A673 (cell line): ENCODE measurements at regions not wholly inside any gene's neighbourhood (a gene's known extent, or its start where the extent isn't known, plus 50 kb on each side); places are given as distances from the start of the nearest gene placed in this dataset.

Experiments used
- BruUV-seq: library from RNA; stranded (reverse); fragments of 400-500 nt; replicated peaks from 2 replicates; lab custom pipeline; 2021; lab: Mats Ljungman, UMichigan
- CTCF ChIA-PET: fragments of 300-600 bp; sonication (Branson Sonifier 250); formaldehyde crosslinking; loops from one replicate; lab custom pipeline; 2022; ENCODE audit warnings: antibody characterized with exemption; lab: Charles Lee
- POLR2A ChIA-PET: fragments of 300-600 bp; sonication (Branson Sonifier 250); formaldehyde crosslinking; loops from one replicate; lab custom pipeline; 2022; ENCODE audit warnings: antibody characterized with exemption; ENCODE audit not compliant: low non-redundant PET; lab: Charles Lee
- DNase-seq: peaks from one replicate; pipeline ENCODE4 v3.0.0-alpha.2; 2015; ENCODE audit warnings: low spot score
- H3K27ac ChIP-seq: fragments of 200-600 bp; sonication (generic); 2 replicates; pipeline ENCODE4 v1.5.1; 2016; ENCODE audit warnings: mixed run types, low read depth, mild to moderate bottlenecking, mixed read lengths, antibody characterized with exemption, low read length; ENCODE audit not compliant: poor library complexity, severe bottlenecking
- H3K27me3 ChIP-seq: fragments of 200-600 bp; sonication (generic); replicated peaks from 2 replicates; pipeline ENCODE4 v1.6.1; 2017; ENCODE audit warnings: mixed run types, low read depth, mild to moderate bottlenecking, mixed read lengths, antibody characterized with exemption, low read length; ENCODE audit not compliant: insufficient read depth, poor library complexity
- H3K36me3 ChIP-seq: fragments of 200-600 bp; sonication (generic); 2 replicates; pipeline ENCODE4 v1.6.1; 2016; ENCODE audit warnings: mixed run types, mild to moderate bottlenecking, mixed read lengths, antibody characterized with exemption, low read length; ENCODE audit not compliant: insufficient read depth, poor library complexity, severe bottlenecking
- H3K4me1 ChIP-seq: fragments of 200-600 bp; sonication (generic); 2 replicates; pipeline ENCODE4 v1.6.1; 2017; ENCODE audit warnings: mixed run types, mild to moderate bottlenecking, mixed read lengths, antibody characterized with exemption, low read length; ENCODE audit not compliant: insufficient read depth, poor library complexity, severe bottlenecking
- H3K4me3 ChIP-seq: fragments of 200-600 bp; sonication (generic); 2 replicates; pipeline ENCODE4 v1.5.1; 2016; ENCODE audit warnings: low read depth, mixed run types, mild to moderate bottlenecking, mixed read lengths, low read length; ENCODE audit not compliant: poor library complexity, severe bottlenecking
- H3K9me3 ChIP-seq: fragments of 200-600 bp; sonication (generic); 2 replicates; pipeline ENCODE4 v1.6.1; 2016; ENCODE audit warnings: mixed run types, low read depth, mild to moderate bottlenecking, mixed read lengths, antibody characterized with exemption, low read length; ENCODE audit not compliant: poor library complexity, severe bottlenecking
- CTCF ChIP-seq: fragments of 300-800, 200-600 bp; sonication (generic); conservative IDR thresholded peaks from 2 replicates; pipeline ENCODE4 v1.5.1; 2017; ENCODE audit warnings: low read depth, mild to moderate bottlenecking, antibody characterized with exemption, low read length, moderate library complexity, mixed read lengths
- EZH2 ChIP-seq: fragments of 200-600 bp; sonication (generic); IDR thresholded peaks from 2 replicates; pipeline ENCODE4 v1.6.1; 2017; ENCODE audit warnings: borderline replicate concordance, low read depth, mild to moderate bottlenecking, mixed read lengths, antibody characterized with exemption, low read length; ENCODE audit not compliant: poor library complexity, severe bottlenecking
- intact Hi-C: fragments of 100-400 bp; cut with micrococcal nuclease; formaldehyde crosslinking; loops from one replicate; pipeline ENCODE4 v1.10.0; 2022; ENCODE audit not compliant: unreplicated experiment

DNA sequence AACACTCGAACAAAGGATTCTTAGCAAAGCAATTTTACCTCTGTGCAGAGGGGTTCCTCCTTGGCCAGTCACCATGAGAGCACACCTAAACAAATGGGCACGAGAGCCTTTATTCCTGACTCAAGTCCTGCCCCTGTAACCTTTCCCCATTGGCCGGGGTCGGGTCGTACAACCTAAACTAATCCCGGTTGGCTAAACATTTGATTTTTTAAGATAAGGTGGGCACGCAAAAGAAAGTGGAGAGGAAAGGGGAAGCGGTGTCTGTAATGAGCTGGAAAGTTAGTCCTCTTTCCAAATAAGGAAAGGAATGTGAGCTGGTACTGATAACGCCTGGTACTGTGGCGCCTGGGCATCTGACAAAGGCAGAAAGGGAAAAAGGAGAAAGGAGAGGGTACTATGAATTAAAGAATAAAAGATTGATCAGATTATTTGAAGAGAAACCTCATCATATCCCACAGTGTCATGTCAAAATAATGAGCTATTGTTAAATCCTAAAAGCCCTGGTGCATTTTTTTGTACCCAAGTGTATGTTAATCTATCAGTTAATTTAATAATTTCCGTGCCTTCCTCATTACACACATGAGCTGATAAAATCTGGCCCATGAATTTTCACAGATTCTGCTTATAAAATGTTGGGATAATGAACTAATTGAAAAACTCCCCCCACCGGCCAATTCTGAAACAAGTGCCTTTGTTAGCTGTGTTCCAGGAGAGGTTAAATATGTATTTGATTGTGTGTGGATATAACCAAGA lies 335.7 kb downstream of the RFC3 start:
- CTCF ChIA-PET = interaction anchor here (0.5 to 0.6 kb wide), 3 partner anchors 91 to 1524 kb away, joined by 3 to 5 read pairs (median 3); no protein-coding TSS in a partner anchor
- intact Hi-C loops = no loop called here
- H3K27me3 ChIP-seq = no peaks in the 10 kb centered on the region
- H3K27ac ChIP-seq = no peak overlapping the region
- H3K4me1 ChIP-seq = peaks cover 7% of the 10 kb centered on the region
- no peaks in the 10 kb centered on the region for H3K9me3 ChIP-seq
- no TSS peak for BruUV-seq
- H3K4me3 ChIP-seq = no peak overlapping the region
- H3K36me3 ChIP-seq = no peaks in the 10 kb centered on the region
- DNase-seq = no peak
- TF ChIP-seq CTCF (no peak), EZH2 (no peak)
- POLR2A ChIA-PET = no interaction called here

DNA sequence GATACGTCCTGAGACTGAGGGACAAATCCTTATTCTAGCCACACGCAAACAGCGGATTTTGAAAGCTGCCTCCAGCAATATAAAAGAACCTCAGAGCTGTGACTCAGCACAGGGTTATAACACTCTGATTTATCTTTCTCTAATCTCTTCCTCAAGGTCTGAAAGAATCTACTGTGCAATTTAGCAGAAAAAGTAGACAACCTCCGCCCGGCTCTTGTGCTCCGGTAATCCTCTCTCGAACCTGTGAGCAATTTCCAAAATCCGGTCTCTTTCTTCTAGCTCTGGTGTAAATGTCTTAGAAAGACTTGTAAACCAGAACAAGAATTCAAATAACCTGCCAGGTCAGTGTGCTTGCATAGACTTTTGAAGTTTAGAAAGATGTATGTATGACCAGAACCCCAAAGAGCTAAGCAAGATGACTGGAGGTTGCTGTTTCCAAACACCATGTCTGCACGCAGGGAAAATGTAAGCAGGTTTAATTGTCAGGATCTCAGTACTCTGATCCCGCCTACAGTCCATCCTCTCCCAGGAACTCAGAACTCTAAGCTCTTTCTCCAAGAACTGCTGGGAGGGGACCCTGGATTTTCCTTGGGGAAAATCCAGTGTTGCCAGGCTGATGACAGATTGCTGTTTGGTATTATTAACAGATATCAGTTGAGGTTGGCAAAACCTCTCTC lies 338.1 kb downstream of the RFC3 start:
- no peak overlapping the region for H3K4me3 ChIP-seq
- no peaks in the 10 kb centered on the region for H3K27me3 ChIP-seq
- H3K36me3 ChIP-seq = no peaks in the 10 kb centered on the region
- BruUV-seq = no TSS peak
- ChIA-PET CTCF (no interaction called here), POLR2A (no interaction called here)
- H3K9me3 ChIP-seq = no peaks in the 10 kb centered on the region
- intact Hi-C loops = no loop called here
- TF ChIP-seq EZH2 = no peak
- no peak for TF ChIP-seq CTCF
- no peak overlapping the region for H3K27ac ChIP-seq
- peaks cover 7% of the 10 kb centered on the region for H3K4me1 ChIP-seq
- DNase-seq = peak; percentile 12

DNA sequence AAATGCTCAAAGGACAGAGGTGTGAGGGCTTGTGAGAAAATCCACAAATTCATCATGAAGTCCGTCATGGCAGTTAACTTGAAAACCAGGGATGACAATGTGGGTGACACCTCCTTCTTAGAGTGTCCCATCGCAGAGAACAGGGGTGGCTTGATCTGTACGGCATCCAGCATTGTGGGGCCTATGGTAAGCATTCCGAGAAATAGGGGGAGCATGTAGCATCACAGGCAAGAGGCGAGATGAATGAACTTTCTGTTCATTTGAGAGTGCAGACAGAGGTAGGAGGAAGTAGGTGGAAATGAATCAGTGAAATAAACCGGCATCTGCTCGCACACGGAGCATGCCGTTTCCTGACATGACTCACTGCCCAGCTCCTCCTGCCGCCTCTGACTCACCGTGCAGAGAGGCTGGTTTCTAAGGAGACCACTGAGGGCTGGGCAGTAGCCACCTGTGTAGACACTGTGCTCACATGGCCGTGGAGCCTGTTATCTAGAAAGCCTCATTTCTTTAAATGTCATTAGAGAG lies 339.0 kb downstream of the RFC3 start:
- TF ChIP-seq CTCF (no peak), EZH2 (no peak)
- no TSS peak for BruUV-seq
- Histone ChIP-seq H3K9me3 (no peaks in the 10 kb centered on the region), H3K4me1 (peaks cover 13% of the 10 kb centered on the region), H3K27ac (no peak overlapping the region), H3K27me3 (no peaks in the 10 kb centered on the region), H3K36me3 (no peaks in the 10 kb centered on the region), H3K4me3 (no peak overlapping the region)
- ChIA-PET CTCF (no interaction called here), POLR2A (no interaction called here)
- DNase-seq = peak; percentile 65
- intact Hi-C loops = no loop called here
